NCI-H2171 (cell line): ENCODE measurements at regions not wholly inside any gene's neighbourhood (a gene's known extent, or its start where the extent isn't known, plus 50 kb on each side); places are given as distances from the start of the nearest gene placed in this dataset.
A peak's percentile ranks its signal among the peaks of the same experiment; 100 is the strongest.

Source experiments
- DNase-seq: peaks from one replicate; lab custom pipeline; 2025; lab: John Stamatoyannopoulos, UW

DNA sequence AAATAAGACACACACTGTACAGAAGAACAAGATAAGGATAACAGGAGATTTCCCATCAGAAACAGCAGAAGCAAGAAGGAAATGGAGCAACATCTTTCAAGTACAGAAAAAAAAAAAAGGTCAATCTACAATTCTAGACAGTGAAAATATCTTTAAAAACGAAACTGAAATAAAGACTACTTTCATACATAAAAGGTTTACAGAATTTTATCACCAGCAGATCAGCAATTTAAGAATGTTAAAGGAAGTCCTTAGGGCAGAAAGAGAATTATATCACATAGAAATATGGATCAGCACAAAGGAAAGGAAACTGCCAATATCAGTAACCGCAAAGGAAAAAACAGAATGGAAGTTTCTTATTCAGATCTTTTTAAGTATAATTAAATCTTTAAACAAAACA is 931.0 kb downstream of the EPHA4 start:
- DNase-seq, result no peak

DNA sequence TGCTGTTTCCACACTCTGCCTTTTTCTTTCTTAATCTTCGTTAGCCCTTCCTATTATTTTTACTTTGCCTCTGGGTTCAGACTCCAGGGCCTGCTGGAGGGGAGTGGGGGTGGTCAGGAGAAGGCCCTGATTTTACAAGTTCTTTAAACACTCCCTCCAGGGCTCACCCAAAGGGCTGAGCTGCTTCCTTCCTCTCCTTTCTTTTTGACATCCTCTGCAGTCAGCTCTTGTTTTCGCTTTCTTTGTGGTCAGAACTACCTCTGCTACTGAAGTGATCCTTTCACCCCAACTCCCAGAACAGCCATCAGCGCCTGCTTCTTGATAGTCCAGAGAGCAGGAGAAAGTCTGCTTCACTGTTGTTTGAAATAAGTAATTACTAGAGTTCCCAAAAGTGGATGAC is 925.7 kb downstream of the EPHA4 start:
- DNase-seq, result no peak

DNA sequence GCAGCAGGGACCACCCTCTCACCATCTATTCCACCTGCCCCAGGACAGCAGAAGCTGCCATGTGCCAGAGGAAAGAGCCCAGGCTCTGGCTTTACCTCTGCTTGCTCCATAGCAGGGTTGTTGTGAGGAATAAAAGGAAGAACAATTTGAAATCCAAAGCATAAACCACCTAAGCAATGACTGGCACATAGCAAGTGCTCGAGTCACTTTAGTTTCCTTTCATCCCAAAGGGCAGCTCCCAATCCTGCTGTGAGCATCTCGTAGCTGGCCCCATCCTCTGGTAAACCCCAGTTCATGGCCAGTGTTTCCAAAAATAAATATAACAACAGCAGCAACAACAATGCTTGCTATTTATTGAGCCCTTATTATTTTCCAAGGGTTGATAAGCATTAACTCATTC is 923.5 kb downstream of the EPHA4 start:
- DNase-seq, result no peak

DNA sequence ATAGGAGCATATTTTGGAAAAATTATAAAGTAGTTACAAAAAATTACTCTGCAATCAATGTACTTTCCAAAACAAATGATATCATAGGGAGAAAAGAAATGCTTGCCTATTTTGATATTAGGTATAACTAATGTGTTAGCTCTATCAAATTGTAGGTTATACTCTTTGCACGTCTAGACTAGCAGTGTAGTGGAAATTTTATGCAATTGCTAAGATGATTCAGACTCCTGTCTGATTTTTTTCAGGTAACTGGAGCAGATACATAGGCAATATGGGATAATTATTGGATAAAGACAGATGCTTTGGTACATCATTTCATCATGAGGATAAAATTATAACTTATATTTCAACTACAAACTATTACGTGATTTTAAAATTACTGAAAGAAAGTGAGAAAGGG is 918.3 kb downstream of the EPHA4 start:
- no peak for DNase-seq

DNA sequence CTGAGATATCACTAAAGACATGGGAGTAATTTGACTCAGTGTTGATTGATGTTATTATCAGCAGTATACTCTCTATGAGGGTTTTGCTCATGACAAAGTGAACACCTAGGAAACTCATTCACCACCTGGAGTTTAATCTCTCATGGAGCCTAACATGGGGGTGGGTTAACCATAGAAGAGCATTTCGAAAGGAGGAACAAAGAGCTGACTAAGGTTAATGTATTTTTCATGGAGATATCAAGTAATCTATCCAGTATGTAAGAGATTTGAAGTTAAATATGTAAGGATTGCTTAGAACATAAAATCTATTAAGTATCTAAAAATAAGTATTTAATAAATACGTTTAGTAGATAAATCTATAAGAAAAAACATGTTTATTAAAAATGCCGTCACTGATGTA is 917.8 kb downstream of the EPHA4 start:
- DNase-seq, result no peak

DNA sequence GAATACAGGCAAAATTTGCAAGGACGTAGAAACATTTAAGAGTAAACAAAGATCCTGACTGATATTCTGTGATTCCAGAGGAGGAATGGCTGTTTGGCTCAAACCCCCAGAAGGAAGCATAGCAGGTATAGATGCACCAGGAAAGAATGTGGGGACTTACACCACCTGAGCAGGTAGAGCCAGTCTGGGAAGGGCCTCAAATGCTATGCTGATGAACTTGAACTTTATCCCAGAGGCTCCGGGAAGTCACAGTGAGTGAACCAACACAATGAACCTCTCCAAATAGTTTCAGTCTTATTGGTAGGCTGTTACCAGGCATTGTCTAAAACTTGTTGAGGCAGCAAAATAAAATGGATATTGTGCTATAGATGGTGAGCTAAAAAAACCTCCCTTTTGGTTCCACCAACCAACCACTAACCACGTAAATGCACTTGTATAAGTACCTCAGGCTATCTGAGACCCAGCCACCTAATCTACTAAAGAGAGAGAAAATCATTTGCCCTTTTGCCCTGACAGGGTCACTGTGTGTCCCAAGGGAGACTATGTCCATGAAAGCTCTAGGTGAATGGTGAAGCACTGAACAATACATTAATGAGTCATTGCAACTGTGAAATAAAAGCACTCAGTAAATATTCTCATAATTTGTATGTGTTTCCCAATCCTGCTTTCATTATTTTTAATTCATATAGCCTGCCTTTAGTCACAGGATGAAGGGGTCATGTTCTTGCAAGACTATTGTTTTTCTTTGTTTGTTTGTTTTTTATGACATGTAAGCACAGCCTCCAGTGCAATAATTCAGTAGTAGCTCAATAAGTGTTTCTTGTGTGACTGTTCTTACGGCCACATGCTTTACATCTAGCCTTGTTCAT is 911.6 kb downstream of the EPHA4 start:
- DNase-seq, result no peak

DNA sequence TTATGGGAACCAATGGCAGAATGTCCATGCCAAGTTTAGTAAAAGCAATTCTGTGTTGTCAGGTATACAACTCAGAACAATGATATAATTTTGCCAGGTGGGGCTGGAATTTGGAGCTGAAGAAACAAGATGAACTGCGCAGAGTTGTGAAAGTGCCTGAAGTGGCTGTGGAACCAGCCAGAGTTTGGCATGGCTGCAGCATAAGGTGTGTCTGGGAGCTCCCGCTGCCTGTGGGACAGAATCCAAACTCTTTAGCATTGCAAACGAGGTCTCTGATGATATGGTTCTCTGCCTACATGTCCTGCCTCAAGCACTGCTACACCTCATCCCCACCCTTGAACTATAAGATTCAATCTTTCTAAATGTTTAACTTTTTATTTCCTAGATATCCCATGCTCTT is 909.7 kb downstream of the EPHA4 start:
- DNase-seq, result no peak

DNA sequence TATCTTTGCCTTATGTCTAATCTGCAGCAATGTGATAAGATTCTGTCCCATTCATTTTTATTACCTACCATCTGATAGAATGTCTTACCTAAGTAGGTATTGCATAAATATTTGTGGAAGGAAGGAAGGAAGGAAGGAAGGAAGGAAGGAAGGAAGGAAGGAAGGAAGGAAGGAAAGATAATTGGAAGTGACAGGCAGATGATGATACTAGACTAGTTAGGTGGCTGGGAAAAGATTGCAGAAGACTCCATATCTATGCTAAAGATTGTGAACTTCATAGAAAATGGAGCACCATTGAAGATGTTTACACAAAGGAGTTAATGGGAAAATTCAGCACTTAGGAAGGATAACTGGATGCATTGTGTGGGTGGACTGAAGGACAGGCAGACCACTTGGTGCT is 909.0 kb downstream of the EPHA4 start:
- no peak for DNase-seq

DNA sequence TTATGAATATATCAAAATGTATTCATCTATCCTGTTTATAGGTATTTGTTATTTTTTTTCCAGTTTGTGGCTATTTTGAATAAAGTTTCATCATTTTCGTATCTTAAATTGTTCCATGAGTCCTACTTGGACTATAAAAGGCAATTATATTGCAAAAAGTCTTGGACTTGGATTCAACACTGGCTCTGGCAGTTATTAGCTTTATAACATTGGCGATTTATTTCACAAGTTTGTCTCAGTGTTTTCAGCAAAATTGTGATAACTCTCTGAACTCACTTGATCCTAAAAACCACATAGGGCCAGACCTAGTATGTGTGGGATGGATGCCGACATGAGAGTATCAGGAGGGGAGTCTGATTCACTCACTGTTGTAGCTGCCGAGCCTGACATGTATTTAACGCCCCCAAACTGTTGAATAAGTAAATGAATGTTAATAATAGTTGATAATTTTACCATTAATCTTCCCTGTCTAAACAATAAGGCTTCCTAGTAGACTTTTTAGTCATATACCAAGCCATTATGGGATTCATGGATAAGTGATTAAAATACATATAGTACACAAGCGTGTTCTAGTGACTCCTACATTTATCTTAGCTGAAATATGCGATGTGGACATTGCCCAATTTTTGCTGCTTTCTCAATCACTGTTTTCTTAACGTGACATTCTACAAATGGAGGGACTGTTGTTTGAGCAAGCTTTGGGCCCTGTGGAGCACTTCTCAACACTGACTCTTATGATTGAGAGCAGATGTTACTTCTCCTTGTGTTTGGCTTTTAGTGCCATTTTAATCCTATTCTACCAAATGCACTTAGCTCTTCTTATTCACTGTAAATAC is 907.6 kb downstream of the EPHA4 start:
- DNase-seq, result peak; percentile 58

DNA sequence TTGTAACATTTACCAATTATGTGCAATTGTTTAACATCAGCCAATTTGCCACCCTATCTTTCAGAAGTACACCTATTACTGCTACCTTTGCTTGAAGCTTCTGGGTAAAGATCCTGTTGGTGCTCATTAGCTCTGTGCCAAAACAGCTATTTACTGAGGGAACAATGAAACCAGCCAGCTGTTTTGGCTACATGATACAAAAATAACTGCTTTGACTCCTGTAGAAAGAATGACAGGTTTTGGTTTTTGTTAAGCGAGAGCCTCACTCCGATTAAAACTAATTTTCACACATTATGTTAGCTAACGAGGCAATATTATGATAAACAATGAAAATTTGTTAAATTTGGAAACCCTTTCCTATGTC is 907.0 kb downstream of the EPHA4 start:
- peak; percentile 58 for DNase-seq

DNA sequence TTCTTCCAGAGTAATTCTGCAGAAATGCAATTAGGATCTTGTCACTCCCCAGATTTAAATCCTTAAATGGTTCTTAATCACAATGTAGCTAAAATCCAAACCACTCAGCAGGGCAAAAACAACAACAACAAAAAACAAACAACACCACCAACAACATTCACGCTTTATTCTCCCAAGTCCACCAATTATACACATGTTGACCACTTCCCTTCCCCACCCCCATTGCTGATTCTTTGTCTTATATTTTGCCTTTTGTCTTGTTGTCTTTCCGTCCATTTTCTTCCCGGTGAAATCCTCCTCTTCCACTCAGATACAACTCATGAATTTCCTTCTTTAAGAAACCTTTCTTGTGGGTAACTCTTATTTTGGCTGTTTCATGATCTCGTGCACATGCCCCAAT is 902.8 kb downstream of the EPHA4 start:
- no peak for DNase-seq

DNA sequence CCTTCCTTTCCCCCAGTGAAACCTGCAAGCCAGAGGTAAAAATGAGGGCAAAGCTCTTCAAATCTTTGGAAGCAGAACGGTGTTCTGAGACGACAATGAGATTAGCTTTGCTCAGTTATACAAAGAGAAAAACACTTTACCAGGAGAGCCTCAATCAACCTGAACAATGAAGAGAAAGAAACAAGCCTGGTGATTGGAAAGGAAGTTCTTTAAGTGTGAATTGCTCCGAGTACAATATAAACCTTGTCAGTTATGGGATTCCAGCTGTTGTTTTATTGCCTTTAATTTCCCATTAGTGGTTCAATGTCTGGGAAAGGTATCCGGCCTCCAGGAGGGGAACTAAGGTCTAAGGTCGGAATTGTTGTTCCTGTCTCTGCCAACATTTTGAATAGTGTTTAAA is 901.6 kb downstream of the EPHA4 start:
- no peak for DNase-seq

DNA sequence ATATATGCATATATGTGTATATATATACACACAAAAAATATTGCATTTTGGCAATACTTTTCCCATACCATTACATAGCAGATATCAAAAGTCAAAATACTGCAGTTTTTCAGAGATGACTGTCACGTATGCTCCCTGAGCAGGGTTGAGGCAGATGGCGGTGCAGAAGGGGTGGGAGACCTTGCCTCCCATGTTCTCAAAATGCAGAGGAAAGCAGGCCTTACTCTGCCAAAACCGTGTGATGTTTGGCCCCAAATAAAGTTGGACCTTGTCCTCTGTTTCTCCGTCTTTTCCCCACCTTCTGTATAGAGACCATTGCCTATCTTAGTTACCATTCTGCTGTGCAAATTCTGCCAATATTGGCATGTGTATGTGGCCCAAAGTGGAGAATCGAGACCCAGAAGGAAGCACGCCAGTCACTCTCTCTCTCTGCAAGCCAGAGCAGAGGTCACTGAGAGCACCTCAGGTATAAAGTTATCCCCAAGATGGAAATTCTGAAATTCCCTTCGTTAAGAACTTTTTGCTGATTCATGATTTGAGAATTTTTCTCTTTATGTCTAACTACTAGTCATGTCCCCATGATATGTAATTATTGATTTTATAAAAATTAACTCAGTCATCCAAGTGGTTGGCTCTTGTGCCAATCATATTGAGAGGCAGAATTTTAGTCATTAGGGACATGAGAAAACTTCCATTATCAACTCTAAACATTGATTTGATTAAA is 898.8 kb downstream of the EPHA4 start:
- no peak for DNase-seq

DNA sequence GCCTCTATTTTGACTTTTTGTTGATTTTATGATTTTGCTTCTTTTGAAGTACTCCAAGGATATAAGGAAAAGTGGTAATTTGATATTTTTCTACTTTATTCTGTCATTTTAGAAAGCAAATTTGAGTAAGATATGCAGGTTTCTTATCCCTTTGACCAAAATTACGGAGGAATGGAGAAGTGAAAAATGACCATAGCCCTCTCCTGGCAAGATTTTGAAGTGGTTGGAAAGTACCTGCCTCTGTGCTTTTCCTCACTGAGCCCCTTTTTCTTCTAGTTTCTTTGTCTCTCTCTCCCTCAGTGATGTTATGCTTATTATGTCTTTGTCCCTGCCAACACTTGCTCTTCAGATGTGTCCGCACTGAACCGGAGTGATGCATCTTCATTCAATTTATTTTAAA is 898.1 kb downstream of the EPHA4 start:
- DNase-seq, result no peak

DNA sequence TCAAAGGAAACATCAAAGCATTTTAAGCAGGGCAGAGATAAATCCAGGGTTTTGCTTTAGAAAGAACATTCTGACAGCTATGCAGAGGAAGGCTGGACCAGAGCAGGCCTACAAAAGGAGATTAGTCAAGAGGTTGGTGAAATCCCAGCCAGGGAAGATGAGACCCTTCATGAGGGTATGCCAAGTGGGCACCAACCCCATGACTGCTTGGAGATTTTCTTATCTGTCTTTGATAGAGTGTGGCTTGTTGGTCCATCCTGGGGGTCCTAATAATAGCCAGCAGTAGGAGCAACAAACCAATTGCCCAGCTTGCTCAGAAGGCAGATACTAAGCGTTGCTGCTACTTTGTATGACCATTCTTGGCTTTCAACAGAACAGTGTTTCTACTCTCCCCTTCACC is 895.4 kb downstream of the EPHA4 start:
- no peak for DNase-seq

DNA sequence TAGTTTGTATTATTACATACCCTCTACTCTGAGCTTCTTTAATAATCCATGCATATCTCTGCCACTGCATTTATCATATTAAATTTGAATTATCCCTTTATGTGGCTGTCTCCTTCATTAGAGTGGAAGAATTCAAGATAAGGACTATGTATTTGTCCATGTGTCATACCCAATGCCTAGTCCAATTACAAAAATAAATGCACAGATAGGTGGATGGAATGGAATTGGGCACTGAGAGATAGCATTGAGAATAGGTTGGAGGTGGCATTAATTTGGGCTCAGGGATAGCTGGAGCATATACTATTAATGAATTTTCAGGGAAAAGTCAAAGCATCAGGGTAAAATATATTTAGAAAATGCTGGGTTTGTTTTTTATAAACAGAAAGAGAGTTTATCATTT is 893.2 kb downstream of the EPHA4 start:
- DNase-seq, result no peak

DNA sequence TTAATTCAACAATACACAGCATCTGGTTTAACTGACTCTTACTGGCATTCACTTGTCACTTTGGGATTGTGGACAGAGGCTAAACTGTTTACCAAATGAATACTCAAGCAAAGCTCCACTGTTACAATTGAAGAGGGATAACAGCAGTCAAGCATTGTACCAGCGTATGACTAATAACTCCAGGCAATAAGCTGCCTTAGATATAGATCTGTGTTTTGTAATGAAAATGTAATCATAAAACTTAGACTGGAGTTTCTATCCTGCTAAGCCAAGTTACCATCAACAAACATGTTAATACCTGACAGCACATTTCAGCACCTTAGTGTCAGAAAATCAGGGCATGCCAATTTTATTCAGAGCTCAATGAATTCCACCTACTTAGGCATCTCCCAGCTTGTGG is 889.5 kb downstream of the EPHA4 start:
- DNase-seq, result no peak

DNA sequence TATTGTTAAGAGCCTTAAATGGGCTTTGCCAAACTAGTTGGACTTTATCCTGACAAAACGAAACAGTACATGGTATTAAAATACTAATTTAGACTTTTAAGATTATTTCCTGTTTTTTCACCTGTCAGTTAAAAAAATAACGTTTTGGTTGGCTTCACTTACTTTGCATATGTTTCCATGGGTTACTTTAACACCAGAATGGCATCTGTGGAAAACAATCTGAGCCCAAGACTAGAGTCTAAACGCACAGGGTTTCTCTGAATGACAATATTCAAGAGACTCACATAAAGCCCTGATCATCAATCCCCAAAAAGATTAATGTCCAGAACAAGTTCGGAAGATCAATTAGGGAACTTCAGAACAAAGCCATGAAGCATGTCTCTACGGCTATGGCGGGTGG is 888.0 kb downstream of the EPHA4 start:
- DNase-seq, result no peak

DNA sequence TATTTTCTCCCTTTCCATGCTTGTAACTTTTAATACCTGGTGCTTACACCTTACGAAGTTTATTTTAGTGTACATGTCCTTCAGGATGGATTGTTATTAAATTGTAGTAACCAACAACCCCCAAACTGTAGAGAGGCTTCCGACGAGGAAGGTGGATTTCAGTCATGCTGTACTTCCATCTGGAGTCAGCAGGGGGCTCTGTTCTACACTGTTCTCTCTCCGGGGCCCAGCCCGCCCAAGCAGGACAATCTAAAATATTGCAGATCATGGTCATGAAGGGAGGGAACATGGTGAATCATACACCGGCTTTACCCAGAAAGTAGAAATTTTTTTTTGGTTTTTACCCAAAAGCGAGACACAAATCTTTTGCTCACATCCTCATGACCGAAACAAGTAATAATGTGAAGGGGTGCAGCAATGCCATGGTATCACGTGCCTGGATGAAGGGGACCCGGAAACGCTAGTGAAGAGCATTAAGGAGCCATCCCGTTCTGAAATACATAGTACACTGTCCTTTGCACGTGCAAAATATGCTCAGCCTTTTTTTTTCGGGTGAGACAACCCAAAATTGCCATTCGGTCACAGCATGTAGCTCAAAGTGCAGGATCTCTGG is 884.8 kb downstream of the EPHA4 start:
- peak; percentile 15 for DNase-seq

DNA sequence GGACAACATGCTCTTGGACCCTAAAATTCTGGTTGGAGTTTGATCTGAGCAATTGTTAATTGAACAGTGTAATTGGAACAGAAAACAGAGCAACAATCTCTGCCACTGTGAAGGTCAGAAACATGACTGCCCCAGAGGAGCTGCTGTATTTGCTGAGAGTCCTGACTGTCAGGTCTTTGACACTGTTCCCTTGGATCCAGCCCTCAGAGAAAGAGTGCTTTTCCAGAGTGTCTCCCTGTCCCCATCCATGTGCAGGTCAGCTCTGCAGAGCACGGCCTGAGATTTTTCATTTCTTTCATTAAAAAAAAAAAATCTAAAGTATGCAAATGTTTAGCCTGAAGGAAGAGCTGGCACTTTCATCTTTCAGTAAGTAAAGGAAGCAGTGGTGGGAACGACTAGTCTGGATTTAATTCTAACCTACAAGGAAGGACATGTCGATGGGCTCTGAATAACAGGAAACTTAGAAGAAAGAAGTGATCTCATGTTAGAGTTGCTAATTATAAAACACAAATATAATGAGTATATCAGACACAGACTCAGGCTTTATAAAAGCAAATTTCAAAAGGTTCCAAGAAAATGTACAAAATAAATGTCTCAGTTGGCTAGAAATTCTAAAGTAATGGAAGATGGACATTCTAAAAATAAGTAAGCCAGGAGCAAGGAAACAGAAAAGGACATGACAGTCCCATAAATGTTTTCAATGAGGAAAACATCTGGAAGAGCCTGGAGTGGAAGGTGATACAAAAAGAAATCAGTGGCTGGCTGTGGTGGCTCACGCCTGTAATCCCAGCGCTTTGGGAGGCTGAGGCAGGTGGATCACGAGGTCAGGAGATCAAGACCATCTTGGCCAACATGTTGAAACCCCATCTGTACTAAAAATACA is 876.5 kb downstream of the EPHA4 start:
- DNase-seq, result no peak

DNA sequence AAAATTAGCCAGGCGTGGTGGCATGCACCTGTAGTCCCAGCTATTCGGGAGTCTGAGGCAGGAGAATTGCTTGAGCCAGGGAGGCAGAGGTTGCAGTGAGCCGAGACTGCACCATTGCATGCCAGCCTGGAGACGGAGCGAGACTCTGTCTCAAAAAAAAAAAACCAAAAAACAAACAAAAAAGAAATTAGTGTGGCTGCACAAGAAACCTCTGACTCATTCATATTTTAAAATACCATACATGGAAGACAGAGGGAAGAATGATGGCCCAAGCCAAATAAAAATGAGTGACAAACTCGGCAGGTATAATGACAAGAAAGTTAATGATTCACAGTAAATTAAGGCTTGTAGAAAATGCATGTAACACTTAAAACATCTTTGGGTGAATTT is 875.8 kb downstream of the EPHA4 start:
- no peak for DNase-seq
